Breast epithelium (tissue), 4 donors: ENCODE measurements at regions not wholly inside any gene's neighbourhood (a gene's known extent, or its start where the extent isn't known, plus 50 kb on each side); places are given as distances from the start of the nearest gene placed in this dataset.

Source experiments
- DNase-seq, 2 donors: peaks; one replicate each; pipeline ENCODE4 v3.0.0-alpha.2; 2019; ENCODE audit warnings: low spot score in 2 of 2
- H3K27ac ChIP-seq, 2 donors: fragments of 200-600 bp; sonication (generic) in 1 of 2; one replicate each; pipeline ENCODE4 v1.5.1; 2016 to 2019; ENCODE audit warnings: mild to moderate bottlenecking in 1 of 2
- H3K27me3 ChIP-seq, 2 donors: fragments of 200-600 bp; sonication (generic) in 1 of 2; one replicate each; pipeline versions ENCODE4 v1.5.1 to v1.6.0; 2017 to 2019; ENCODE audit warnings: control low read depth in 1 of 2, mild to moderate bottlenecking in 1 of 2
- H3K36me3 ChIP-seq: fragments of 200-600 bp; one replicate; pipeline ENCODE4 v1.5.1; 2019
- H3K4me1 ChIP-seq, 2 donors: fragments of 200-600 bp; sonication (generic); one replicate each; pipeline ENCODE4 v1.5.1; 2016 to 2019; ENCODE audit warnings: control low read depth in 1 of 2
- H3K4me3 ChIP-seq, 3 donors: fragments of 200-600 bp; sonication (generic); 1 replicate in 2 of 3; 2 replicates in 1 of 3; pipeline ENCODE4 v1.5.1; 2016 to 2019; ENCODE audit warnings: mild to moderate bottlenecking in 3 of 3, moderate library complexity in 2 of 3
- H3K9me3 ChIP-seq, 2 donors: fragments of 200-600 bp; sonication (generic) in 1 of 2; one replicate each; pipeline ENCODE4 v1.5.1; 2016 to 2019; ENCODE audit warnings: control low read depth in 1 of 2
- CTCF ChIP-seq, 3 donors: fragments of 450-650 bp; IDR thresholded peaks; one replicate each; pipeline ENCODE4 v1.5.1; 2016 to 2017; ENCODE audit warnings: antibody characterized with exemption in 3 of 3, mild to moderate bottlenecking in 3 of 3, moderate library complexity in 3 of 3
- POLR2A ChIP-seq: fragments of 450-650 bp; IDR thresholded peaks from one replicate; pipeline ENCODE4 v1.6.1; 2016; ENCODE audit warnings: antibody characterized with exemption, mild to moderate bottlenecking, moderate library complexity
- POLR2AphosphoS5 ChIP-seq, 3 donors: sonication (generic); formaldehyde crosslinking; IDR thresholded peaks; one replicate each; pipeline ENCODE4 v1.6.1; 2017; ENCODE audit warnings: antibody characterized with exemption in 3 of 3
- intact Hi-C: fragments of 100-400 bp; cut with DNase I; formaldehyde crosslinking; loops from one replicate; pipeline ENCODE4 v1.15.1; 2023; ENCODE audit warnings: low total_unique reads

GRCh38 chr18:46329736-46330246, 225.6 kb downstream of the HAUS1 start:
- no peak for TF ChIP-seq POLR2A
- no peak for TF ChIP-seq CTCF (IDR thresholded peaks at IDR 0.05)
- no peak for TF ChIP-seq POLR2AphosphoS5 (IDR thresholded peaks at IDR 0.05)
- no peak for DNase-seq
- no peaks in the 10 kb centered on the region for H3K9me3 ChIP-seq

GRCh38 chr18:46331316-46331715, 227.1 kb downstream of the HAUS1 start:
- Histone ChIP-seq H3K36me3 (no peaks in the 10 kb centered on the region), H3K9me3 (no peaks in the 10 kb centered on the region), H3K4me1 (no peaks in the 10 kb centered on the region), H3K27me3 (no peaks in the 10 kb centered on the region), H3K4me3 (no peak overlapping the region), H3K27ac (no peak overlapping the region)
- TF ChIP-seq POLR2A (no peak), POLR2AphosphoS5 (IDR thresholded peaks at IDR 0.05) (no peak), CTCF (IDR thresholded peaks at IDR 0.05) (no peak)
- intact Hi-C loops, result no loop called here
- DNase-seq, result no peak

More at GRCh38 chr18:46329736-46330246, 225.6 kb downstream of the HAUS1 start:
- Histone ChIP-seq H3K4me1 (no peaks in the 10 kb centered on the region), H3K27me3 (no peaks in the 10 kb centered on the region), H3K27ac (no peak overlapping the region), H3K4me3 (no peak overlapping the region), H3K36me3 (no peaks in the 10 kb centered on the region)
- intact Hi-C loops, result no loop called here

GRCh38 chr18:46332286-46332801, 228.2 kb downstream of the HAUS1 start:
- H3K4me1 ChIP-seq, result no peaks in the 10 kb centered on the region
- H3K36me3 ChIP-seq, result no peaks in the 10 kb centered on the region
- TF ChIP-seq POLR2AphosphoS5 (IDR thresholded peaks at IDR 0.05) (no peak), CTCF (IDR thresholded peaks at IDR 0.05) (no peak)
- intact Hi-C loops, result no loop called here
- H3K27me3 ChIP-seq, result no peaks in the 10 kb centered on the region
- no peaks in the 10 kb centered on the region for H3K9me3 ChIP-seq
- no peak overlapping the region for H3K4me3 ChIP-seq
- no peak for DNase-seq
- no peak overlapping the region for H3K27ac ChIP-seq

GRCh38 chr18:46332921-46333341, 228.7 kb downstream of the HAUS1 start:
- peak in 1 of 2 donors; percentile 24 for DNase-seq
- intact Hi-C loops, result no loop called here
- Histone ChIP-seq H3K4me1 (no peaks in the 10 kb centered on the region), H3K36me3 (no peaks in the 10 kb centered on the region), H3K27me3 (no peaks in the 10 kb centered on the region), H3K4me3 (peak overlapping the region in 2 of 3 donors; percentile 68 to 82), H3K9me3 (no peaks in the 10 kb centered on the region), H3K27ac (no peak overlapping the region)
- no peak for TF ChIP-seq POLR2AphosphoS5 (IDR thresholded peaks at IDR 0.05)

- peak in 1 of 2 donors; percentile 31 for DNase-seq
- H3K9me3 ChIP-seq, result no peaks in the 10 kb centered on the region
- intact Hi-C loops, result no loop called here
- H3K36me3 ChIP-seq, result no peaks in the 10 kb centered on the region
- no peak overlapping the region for H3K27ac ChIP-seq
- peak overlapping the region; percentile 52 to 82 (median 68) for H3K4me3 ChIP-seq
- no peaks in the 10 kb centered on the region for H3K4me1 ChIP-seq
- H3K27me3 ChIP-seq, result no peaks in the 10 kb centered on the region
- TF ChIP-seq CTCF (IDR thresholded peaks at IDR 0.05) (no peak), POLR2AphosphoS5 (IDR thresholded peaks at IDR 0.05) (no peak), POLR2A (no peak)
Observed at GRCh38 chr18:46333431-46334135, 229.4 kb downstream of the HAUS1 start.
